ENCODE measurements at regions not wholly inside any gene's neighbourhood (a gene's known extent, or its start where the extent isn't known, plus 50 kb on each side); places are given as distances from the start of the nearest gene placed in this dataset.

GRCh38 chr4:101419336-101420135, 72.2 kb upstream of the PPP3CA start:
- H3K4me3 ChIP-seq = peak overlapping the region; percentile 2
- TF ChIP-seq CTCF (IDR thresholded peaks at IDR 0.05) (no peak), EZH2phosphoT487 (IDR thresholded peaks at IDR 0.05) (peak; percentile 97)
- H3F3A ChIP-seq (ENCODE audit: low read depth) = peaks cover 21% of the 10 kb centered on the region
- peaks cover 3% of the 10 kb centered on the region for H4K20me1 ChIP-seq (ENCODE audit: low read depth)
- H3K4me2 ChIP-seq = peak overlapping the region; percentile 58
- no peaks in the 10 kb centered on the region for H3K9me3 Mint-ChIP-seq
- H3K79me2 ChIP-seq (ENCODE audit: low read depth) = no peaks in the 10 kb centered on the region
- H3K27ac ChIP-seq = peak overlapping the region; percentile 48
- no peaks in the 10 kb centered on the region for H3K36me3 Mint-ChIP-seq
- H3K9ac ChIP-seq = no peak overlapping the region
- H3K4me1 ChIP-seq = peaks cover 38% of the 10 kb centered on the region
- H3K27me3 Mint-ChIP-seq (ENCODE audit: insufficient read depth, low read depth) = no peaks in the 10 kb centered on the region
- peak; percentile 72 for DNase-seq (ENCODE audit: low spot score)
- H3K27ac Mint-ChIP-seq = no peak overlapping the region
- H3K9me3 ChIP-seq (ENCODE audit: low read depth) = no peaks in the 10 kb centered on the region
- H3K27me3 ChIP-seq = no peaks in the 10 kb centered on the region
- H2AFZ ChIP-seq (replicated peaks) = no peak overlapping the region
- peaks cover 5% of the 10 kb centered on the region for H3K4me1 Mint-ChIP-seq
- H3K4me3 Mint-ChIP-seq = no peak overlapping the region
- no peaks in the 10 kb centered on the region for H3K36me3 ChIP-seq

- Mint-ChIP-seq H3K27me3 (ENCODE audit: insufficient read depth, low read depth) (no peaks in the 10 kb centered on the region), H3K4me3 (no peak overlapping the region), H3K36me3 (no peaks in the 10 kb centered on the region), H3K9me3 (no peaks in the 10 kb centered on the region), H3K27ac (no peak overlapping the region), H3K4me1 (peaks cover 5% of the 10 kb centered on the region)
- Histone ChIP-seq H2AFZ (replicated peaks) (no peak overlapping the region), H3K27ac (no peak overlapping the region), H3F3A (ENCODE audit: low read depth) (peaks cover 21% of the 10 kb centered on the region), H3K4me2 (no peak overlapping the region), H3K79me2 (ENCODE audit: low read depth) (no peaks in the 10 kb centered on the region), H3K27me3 (no peaks in the 10 kb centered on the region), H4K20me1 (ENCODE audit: low read depth) (peaks cover 3% of the 10 kb centered on the region), H3K9ac (no peak overlapping the region), H3K9me3 (ENCODE audit: low read depth) (no peaks in the 10 kb centered on the region), H3K36me3 (no peaks in the 10 kb centered on the region), H3K4me1 (peaks cover 38% of the 10 kb centered on the region), H3K4me3 (no peak overlapping the region)
- no peak for DNase-seq (ENCODE audit: low spot score)
- no peak for TF ChIP-seq EZH2phosphoT487 (IDR thresholded peaks at IDR 0.05)
- no peak for TF ChIP-seq EZH2 (IDR thresholded peaks at IDR 0.05)
- no peak for TF ChIP-seq CTCF (IDR thresholded peaks at IDR 0.05)
Observed at GRCh38 chr4:101418466-101418865, 71.1 kb upstream of the PPP3CA start.

GRCh38 chr4:101418055-101418454, 70.7 kb upstream of the PPP3CA start:
- Histone ChIP-seq H2AFZ (replicated peaks) (no peak overlapping the region), H3K27ac (no peak overlapping the region), H3K27me3 (no peaks in the 10 kb centered on the region), H3K4me2 (no peak overlapping the region), H3K36me3 (no peaks in the 10 kb centered on the region), H3K9me3 (ENCODE audit: low read depth) (no peaks in the 10 kb centered on the region), H3K79me2 (ENCODE audit: low read depth) (no peaks in the 10 kb centered on the region), H3K9ac (no peak overlapping the region), H3K4me1 (peaks cover 38% of the 10 kb centered on the region), H4K20me1 (ENCODE audit: low read depth) (peaks cover 3% of the 10 kb centered on the region), H3F3A (ENCODE audit: low read depth) (peaks cover 21% of the 10 kb centered on the region), H3K4me3 (no peak overlapping the region)
- Mint-ChIP-seq H3K4me1 (peaks cover 5% of the 10 kb centered on the region), H3K4me3 (no peak overlapping the region), H3K27ac (no peak overlapping the region), H3K9me3 (no peaks in the 10 kb centered on the region), H3K27me3 (ENCODE audit: insufficient read depth, low read depth) (no peaks in the 10 kb centered on the region), H3K36me3 (no peaks in the 10 kb centered on the region)
- DNase-seq (ENCODE audit: low spot score) = no peak
- TF ChIP-seq CTCF (IDR thresholded peaks at IDR 0.05) = no peak
- TF ChIP-seq EZH2phosphoT487 (IDR thresholded peaks at IDR 0.05) = no peak
- TF ChIP-seq EZH2 (IDR thresholded peaks at IDR 0.05) = no peak
